GM12878 (cell line): ENCODE measurements at regions not wholly inside any gene's neighbourhood (a gene's known extent, or its start where the extent isn't known, plus 50 kb on each side); places are given as distances from the start of the nearest gene placed in this dataset.

Source experiments
- CTCF ChIP-seq, 3 experiments: IDR thresholded peaks in 2 of 3; conservative IDR thresholded peaks in 1 of 3; 2 replicates each; pipeline ENCODE4 v1.5.1; 2011; ENCODE audit warnings: low read depth in 3 of 3, low read length in 3 of 3, mild to moderate bottlenecking in 3 of 3, control low read depth in 2 of 3, moderate library complexity in 2 of 3, inconsistent platforms in 1 of 3, mixed read lengths in 1 of 3; ENCODE audit not compliant: control insufficient read depth in 2 of 3, insufficient read depth in 1 of 3; ENCODE audit errors: extremely low read depth in 1 of 3
- IKZF1 ChIP-seq: fragments of 450-650 bp; conservative IDR thresholded peaks from 2 replicates; pipeline ENCODE4 v1.6.1; 2017; ENCODE audit warnings: antibody characterized with exemption, mild to moderate bottlenecking
- USF2 ChIP-seq: IDR thresholded peaks from 2 replicates; pipeline ENCODE4 v1.6.1; 2011; ENCODE audit warnings: low read depth, low read length, improper control_type of control experiment, borderline replicate concordance

- TF ChIP-seq IKZF1 (no peak), CTCF (IDR thresholded peaks at IDR 0.05 in 2 of 3, conservative IDR thresholded peaks at IDR 0.05 in 1 of 3; ENCODE audit: control insufficient read depth in 2 of 3, extremely low read depth in 1 of 3, insufficient read depth in 1 of 3, low read depth in 3 of 3, low read length in 3 of 3) (no peak), USF2 (no peak)
Measured at GRCh38 chr1:110763149-110763548, 88.4 kb upstream of the KCNA3 start.
